ENCODE measurements at regions not wholly inside any gene's neighbourhood (a gene's known extent, or its start where the extent isn't known, plus 50 kb on each side); places are given as distances from the start of the nearest gene placed in this dataset.

DNA sequence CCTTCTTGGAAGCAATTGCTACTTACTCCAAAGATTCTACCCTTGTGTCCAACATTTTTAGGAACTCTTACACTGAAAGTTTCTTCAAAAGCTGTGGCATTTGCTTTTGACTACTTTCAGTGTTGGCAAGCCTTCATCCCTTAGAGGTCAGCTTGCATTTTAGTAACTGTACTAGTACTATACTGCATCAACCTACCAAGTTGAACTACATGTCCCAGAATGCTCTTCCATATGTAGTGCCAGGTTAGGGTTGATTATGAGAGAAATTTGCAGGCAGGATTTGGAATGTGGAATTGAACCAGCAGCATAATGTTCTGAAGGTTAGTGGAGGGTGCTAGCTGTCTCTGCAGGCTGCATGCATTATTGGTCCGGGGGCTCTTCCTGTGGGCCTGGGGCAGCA, 189.9 kb upstream of the FOXN2 start:
- DNase-seq (ENCODE audit: low spot score), result no peak
- Mint-ChIP-seq H3K4me3 (no peak overlapping the region), H3K4me1 (no peaks in the 10 kb centered on the region), H3K27me3 (ENCODE audit: insufficient read depth, low read depth, poor library complexity) (no peaks in the 10 kb centered on the region), H3K36me3 (ENCODE audit: low read depth) (no peaks in the 10 kb centered on the region), H3K9me3 (no peaks in the 10 kb centered on the region), H3K27ac (no peak overlapping the region)
- no peak overlapping the region for H2AFZ ChIP-seq
- no peak overlapping the region for H3K4me3 ChIP-seq
- H3K27me3 ChIP-seq (ENCODE audit: insufficient read depth), result no peaks in the 10 kb centered on the region
- H3K4me2 ChIP-seq, result no peak overlapping the region
- H3K27ac ChIP-seq (ENCODE audit: low read depth), result no peak overlapping the region
- no peak for TF ChIP-seq JUNB (IDR thresholded peaks at IDR 0.05; ENCODE audit: unreplicated experiment)
- no peak for TF ChIP-seq ZNF114 (CRISPR knock-in tag; IDR thresholded peaks at IDR 0.05)
- TF ChIP-seq NANOG (IDR thresholded peaks at IDR 0.05; ENCODE audit: borderline replicate concordance), result no peak
- TF ChIP-seq STAT1 (IDR thresholded peaks at IDR 0.05; ENCODE audit: unreplicated experiment), result no peak
- TF ChIP-seq, protein P1, sequence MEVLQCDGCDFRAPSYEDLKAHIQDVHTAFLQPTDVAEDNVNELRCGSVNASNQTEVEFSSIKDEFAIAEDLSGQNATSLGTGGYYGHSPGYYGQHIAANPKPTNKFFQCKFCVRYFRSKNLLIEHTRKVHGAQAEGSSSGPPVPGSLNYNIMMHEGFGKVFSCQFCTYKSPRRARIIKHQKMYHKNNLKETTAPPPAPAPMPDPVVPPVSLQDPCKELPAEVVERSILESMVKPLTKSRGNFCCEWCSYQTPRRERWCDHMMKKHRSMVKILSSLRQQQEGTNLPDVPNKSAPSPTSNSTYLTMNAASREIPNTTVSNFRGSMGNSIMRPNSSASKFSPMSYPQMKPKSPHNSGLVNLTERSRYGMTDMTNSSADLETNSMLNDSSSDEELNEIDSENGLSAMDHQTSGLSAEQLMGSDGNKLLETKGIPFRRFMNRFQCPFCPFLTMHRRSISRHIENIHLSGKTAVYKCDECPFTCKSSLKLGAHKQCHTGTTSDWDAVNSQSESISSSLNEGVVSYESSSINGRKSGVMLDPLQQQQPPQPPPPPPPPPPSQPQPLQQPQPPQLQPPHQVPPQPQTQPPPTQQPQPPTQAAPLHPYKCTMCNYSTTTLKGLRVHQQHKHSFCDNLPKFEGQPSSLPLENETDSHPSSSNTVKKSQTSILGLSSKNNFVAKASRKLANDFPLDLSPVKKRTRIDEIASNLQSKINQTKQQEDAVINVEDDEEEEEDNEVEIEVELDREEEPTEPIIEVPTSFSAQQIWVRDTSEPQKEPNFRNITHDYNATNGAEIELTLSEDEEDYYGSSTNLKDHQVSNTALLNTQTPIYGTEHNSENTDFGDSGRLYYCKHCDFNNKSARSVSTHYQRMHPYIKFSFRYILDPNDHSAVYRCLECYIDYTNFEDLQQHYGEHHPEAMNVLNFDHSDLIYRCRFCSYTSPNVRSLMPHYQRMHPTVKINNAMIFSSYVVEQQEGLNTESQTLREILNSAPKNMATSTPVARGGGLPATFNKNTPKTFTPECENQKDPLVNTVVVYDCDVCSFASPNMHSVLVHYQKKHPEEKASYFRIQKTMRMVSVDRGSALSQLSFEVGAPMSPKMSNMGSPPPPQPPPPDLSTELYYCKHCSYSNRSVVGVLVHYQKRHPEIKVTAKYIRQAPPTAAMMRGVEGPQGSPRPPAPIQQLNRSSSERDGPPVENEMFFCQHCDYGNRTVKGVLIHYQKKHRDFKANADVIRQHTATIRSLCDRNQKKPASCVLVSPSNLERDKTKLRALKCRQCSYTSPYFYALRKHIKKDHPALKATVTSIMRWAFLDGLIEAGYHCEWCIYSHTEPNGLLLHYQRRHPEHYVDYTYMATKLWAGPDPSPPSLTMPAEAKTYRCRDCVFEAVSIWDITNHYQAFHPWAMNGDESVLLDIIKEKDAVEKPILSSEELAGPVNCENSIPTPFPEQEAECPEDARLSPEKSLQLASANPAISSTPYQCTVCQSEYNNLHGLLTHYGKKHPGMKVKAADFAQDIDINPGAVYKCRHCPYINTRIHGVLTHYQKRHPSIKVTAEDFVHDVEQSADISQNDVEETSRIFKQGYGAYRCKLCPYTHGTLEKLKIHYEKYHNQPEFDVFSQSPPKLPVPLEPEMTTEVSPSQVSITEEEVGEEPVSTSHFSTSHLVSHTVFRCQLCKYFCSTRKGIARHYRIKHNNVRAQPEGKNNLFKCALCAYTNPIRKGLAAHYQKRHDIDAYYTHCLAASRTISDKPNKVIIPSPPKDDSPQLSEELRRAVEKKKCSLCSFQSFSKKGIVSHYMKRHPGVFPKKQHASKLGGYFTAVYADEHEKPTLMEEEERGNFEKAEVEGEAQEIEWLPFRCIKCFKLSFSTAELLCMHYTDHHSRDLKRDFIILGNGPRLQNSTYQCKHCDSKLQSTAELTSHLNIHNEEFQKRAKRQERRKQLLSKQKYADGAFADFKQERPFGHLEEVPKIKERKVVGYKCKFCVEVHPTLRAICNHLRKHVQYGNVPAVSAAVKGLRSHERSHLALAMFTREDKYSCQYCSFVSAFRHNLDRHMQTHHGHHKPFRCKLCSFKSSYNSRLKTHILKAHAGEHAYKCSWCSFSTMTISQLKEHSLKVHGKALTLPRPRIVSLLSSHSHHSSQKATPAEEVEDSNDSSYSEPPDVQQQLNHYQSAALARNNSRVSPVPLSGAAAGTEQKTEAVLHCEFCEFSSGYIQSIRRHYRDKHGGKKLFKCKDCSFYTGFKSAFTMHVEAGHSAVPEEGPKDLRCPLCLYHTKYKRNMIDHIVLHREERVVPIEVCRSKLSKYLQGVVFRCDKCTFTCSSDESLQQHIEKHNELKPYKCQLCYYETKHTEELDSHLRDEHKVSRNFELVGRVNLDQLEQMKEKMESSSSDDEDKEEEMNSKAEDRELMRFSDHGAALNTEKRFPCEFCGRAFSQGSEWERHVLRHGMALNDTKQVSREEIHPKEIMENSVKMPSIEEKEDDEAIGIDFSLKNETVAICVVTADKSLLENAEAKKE (CRISPR knock-in tag; IDR thresholded peaks at IDR 0.05), result no peak
- TF ChIP-seq, protein P2, sequence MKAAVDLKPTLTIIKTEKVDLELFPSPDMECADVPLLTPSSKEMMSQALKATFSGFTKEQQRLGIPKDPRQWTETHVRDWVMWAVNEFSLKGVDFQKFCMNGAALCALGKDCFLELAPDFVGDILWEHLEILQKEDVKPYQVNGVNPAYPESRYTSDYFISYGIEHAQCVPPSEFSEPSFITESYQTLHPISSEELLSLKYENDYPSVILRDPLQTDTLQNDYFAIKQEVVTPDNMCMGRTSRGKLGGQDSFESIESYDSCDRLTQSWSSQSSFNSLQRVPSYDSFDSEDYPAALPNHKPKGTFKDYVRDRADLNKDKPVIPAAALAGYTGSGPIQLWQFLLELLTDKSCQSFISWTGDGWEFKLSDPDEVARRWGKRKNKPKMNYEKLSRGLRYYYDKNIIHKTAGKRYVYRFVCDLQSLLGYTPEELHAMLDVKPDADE (IDR thresholded peaks at IDR 0.05), result no peak
- TF ChIP-seq, protein P3, sequence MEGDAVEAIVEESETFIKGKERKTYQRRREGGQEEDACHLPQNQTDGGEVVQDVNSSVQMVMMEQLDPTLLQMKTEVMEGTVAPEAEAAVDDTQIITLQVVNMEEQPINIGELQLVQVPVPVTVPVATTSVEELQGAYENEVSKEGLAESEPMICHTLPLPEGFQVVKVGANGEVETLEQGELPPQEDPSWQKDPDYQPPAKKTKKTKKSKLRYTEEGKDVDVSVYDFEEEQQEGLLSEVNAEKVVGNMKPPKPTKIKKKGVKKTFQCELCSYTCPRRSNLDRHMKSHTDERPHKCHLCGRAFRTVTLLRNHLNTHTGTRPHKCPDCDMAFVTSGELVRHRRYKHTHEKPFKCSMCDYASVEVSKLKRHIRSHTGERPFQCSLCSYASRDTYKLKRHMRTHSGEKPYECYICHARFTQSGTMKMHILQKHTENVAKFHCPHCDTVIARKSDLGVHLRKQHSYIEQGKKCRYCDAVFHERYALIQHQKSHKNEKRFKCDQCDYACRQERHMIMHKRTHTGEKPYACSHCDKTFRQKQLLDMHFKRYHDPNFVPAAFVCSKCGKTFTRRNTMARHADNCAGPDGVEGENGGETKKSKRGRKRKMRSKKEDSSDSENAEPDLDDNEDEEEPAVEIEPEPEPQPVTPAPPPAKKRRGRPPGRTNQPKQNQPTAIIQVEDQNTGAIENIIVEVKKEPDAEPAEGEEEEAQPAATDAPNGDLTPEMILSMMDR (conservative IDR thresholded peaks at IDR 0.05; ENCODE audit: low read depth in 2 of 2), result no peak
- no peak for TF ChIP-seq POLR2AphosphoS5 (IDR thresholded peaks at IDR 0.05; ENCODE audit: low read depth)
- TF ChIP-seq EZH2 (IDR thresholded peaks at IDR 0.05; ENCODE audit: low read depth, unreplicated experiment), result no peak
- H3K4me1 ChIP-seq (ENCODE audit: insufficient read depth), result no peaks in the 10 kb centered on the region
- no peaks in the 10 kb centered on the region for H3F3A ChIP-seq (replicated peaks; ENCODE audit: low read depth)
- no peaks in the 10 kb centered on the region for H4K20me1 ChIP-seq (replicated peaks; ENCODE audit: insufficient read depth)
- ATAC-seq, result no peak
- no peaks in the 10 kb centered on the region for H3K79me2 ChIP-seq (replicated peaks; ENCODE audit: insufficient read depth)
- H3K9me2 ChIP-seq (ENCODE audit: insufficient read depth), result 0 out of 2 replicates have a peak, but pooled peaks cover 14% of the 10 kb centered on the region
- no peaks in the 10 kb centered on the region; the same call in 1 of the 2 replicates for H3K36me3 ChIP-seq (ENCODE audit: insufficient read depth)

All from GM23338 (cell line).